Endothelial cell of umbilical vein (primary cell): ENCODE measurements at regions not wholly inside any gene's neighbourhood (a gene's known extent, or its start where the extent isn't known, plus 50 kb on each side); places are given as distances from the start of the nearest gene placed in this dataset.

Experiments used
- EZH2 ChIP-seq: IDR thresholded peaks from 2 replicates; pipeline ENCODE4 v1.6.1; 2012; ENCODE audit warnings: borderline replicate concordance, low read depth, mild to moderate bottlenecking, moderate library complexity, low read length, inconsistent platforms; ENCODE audit not compliant: severe bottlenecking
- FOS ChIP-seq: IDR thresholded peaks from 2 replicates; pipeline ENCODE4 v1.6.1; 2011; ENCODE audit warnings: mild to moderate bottlenecking, low read length, moderate library complexity, borderline replicate concordance; ENCODE audit not compliant: insufficient read depth
- GATA2 ChIP-seq: IDR thresholded peaks from 2 replicates; pipeline ENCODE4 v1.7.0; 2011; ENCODE audit warnings: low read depth, mild to moderate bottlenecking, moderate library complexity, mixed read lengths, low read length; ENCODE audit not compliant: insufficient read length, insufficient read depth
- JUN ChIP-seq: IDR thresholded peaks from 2 replicates; pipeline ENCODE4 v1.6.1; 2011; ENCODE audit warnings: borderline replicate concordance, low read depth; ENCODE audit not compliant: insufficient read length, insufficient read depth
- POLR2A ChIP-seq: IDR thresholded peaks from 2 replicates; pipeline ENCODE4 v1.6.1; 2012; ENCODE audit warnings: low read depth, mild to moderate bottlenecking, control low read depth, low read length
- POLR2AphosphoS5 ChIP-seq: IDR thresholded peaks from 2 replicates; pipeline ENCODE4 v1.6.1; 2012; ENCODE audit warnings: low read depth, mild to moderate bottlenecking, control low read depth, low read length, moderate library complexity; ENCODE audit not compliant: insufficient read depth
- TF ChIP-seq, protein P1 (sequence below), 2 donors: IDR thresholded peaks; 1 replicate in 1 of 2; 2 replicates in 1 of 2; pipeline ENCODE4 v1.5.1; 2011; ENCODE audit warnings: low read length in 2 of 2, mild to moderate bottlenecking in 2 of 2, moderate library complexity in 2 of 2, control low read depth in 1 of 2, inconsistent platforms in 1 of 2, low read depth in 1 of 2; ENCODE audit not compliant: insufficient read depth in 1 of 2; ENCODE audit errors: extremely low read depth in 1 of 2
- TF ChIP-seq, protein P2 (sequence below): IDR thresholded peaks from 2 replicates; pipeline ENCODE4 v1.6.1; 2011; ENCODE audit not compliant: insufficient read depth, insufficient read length

DNA sequence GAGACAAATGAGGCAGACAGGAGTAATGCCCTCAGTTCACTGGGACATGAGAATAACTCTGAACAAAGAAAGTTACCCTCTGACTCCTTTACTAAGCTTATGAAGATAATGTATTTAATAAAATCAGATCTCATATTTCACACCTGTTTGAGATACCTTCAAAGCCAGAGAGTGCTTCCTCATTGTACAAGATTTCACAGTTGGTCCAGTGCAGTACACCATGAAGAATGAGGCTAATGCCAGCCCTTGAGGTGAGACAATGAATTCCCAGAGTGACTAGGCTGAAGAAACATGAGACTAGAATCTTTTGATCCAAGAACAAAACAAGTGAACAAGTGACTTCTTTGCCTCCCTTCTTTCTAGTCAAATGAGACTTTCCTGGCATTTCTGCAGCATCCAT lies 1133.8 kb downstream of the TUSC7 start:
- TF ChIP-seq, protein P1, sequence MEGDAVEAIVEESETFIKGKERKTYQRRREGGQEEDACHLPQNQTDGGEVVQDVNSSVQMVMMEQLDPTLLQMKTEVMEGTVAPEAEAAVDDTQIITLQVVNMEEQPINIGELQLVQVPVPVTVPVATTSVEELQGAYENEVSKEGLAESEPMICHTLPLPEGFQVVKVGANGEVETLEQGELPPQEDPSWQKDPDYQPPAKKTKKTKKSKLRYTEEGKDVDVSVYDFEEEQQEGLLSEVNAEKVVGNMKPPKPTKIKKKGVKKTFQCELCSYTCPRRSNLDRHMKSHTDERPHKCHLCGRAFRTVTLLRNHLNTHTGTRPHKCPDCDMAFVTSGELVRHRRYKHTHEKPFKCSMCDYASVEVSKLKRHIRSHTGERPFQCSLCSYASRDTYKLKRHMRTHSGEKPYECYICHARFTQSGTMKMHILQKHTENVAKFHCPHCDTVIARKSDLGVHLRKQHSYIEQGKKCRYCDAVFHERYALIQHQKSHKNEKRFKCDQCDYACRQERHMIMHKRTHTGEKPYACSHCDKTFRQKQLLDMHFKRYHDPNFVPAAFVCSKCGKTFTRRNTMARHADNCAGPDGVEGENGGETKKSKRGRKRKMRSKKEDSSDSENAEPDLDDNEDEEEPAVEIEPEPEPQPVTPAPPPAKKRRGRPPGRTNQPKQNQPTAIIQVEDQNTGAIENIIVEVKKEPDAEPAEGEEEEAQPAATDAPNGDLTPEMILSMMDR (IDR thresholded peaks at IDR 0.05; ENCODE audit: extremely low read depth in 1 of 2, insufficient read depth in 1 of 2, low read depth in 1 of 2, low read length in 2 of 2), result no peak
- TF ChIP-seq POLR2AphosphoS5, result no peak
- no peak for TF ChIP-seq POLR2A
- TF ChIP-seq JUN, result no peak
- no peak for TF ChIP-seq EZH2
- TF ChIP-seq GATA2, result no peak
- TF ChIP-seq, protein P2, sequence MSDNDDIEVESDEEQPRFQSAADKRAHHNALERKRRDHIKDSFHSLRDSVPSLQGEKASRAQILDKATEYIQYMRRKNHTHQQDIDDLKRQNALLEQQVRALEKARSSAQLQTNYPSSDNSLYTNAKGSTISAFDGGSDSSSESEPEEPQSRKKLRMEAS, result no peak
- TF ChIP-seq FOS, result no peak
